Stimulated activated CD8-positive, alpha-beta memory T cell treated with anti-CD3 and anti-CD28 coated beads, Interleukin-2, amount 100 ng/mL, for 1 hour (primary cell): ENCODE measurements at regions not wholly inside any gene's neighbourhood (a gene's known extent, or its start where the extent isn't known, plus 50 kb on each side); places are given as distances from the start of the nearest gene placed in this dataset.
"Not testable (repeated sequence)": the region's sequence is repeated elsewhere in the genome, so short reads cannot be mapped to it uniquely, and the experiment has no call there.

Experiments used
- DNase-seq, 2 donors: peaks; one replicate each; pipeline ENCODE4 v3.0.0-alpha.2; 2020; ENCODE audit warnings: low read depth in 2 of 2

DNA sequence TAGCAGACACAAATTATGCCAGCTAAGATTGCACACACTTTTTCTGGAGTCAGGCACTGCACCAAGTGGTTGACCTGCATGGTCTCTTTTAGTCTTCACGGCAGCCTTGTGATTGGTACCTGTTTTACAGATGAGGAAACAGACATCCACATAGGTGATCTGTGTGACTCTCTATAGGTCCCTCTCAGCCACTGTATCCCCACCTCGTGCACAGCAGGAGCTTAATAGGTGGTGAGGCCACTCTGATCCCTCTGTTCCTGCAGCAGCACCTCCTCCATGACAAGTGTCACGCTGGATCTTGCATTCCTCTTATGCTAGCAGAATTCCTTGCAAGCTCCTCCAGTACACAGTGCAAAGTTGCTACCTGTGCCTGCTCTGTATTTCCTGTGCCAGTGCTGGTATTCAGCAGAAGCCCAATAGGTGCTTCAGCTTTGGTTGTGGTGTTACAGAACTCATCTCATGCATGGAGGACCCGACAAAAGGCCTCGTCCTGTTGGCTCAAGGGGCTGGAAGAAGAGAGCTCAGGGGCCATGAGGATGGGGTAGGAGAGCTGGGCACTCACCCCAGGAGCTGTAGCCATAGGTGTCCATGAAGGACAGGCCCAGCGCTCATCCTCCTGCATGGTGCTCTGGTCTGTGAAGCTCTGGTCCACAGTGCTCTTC is 546.7 kb downstream of the PTPRU start:
- DNase-seq = no peak

- DNase-seq = no peak
Observed at GRCh38 chr1:29779146-29779545, 542.8 kb downstream of the PTPRU start.

GRCh38 chr1:29777522-29777921 is 541.2 kb downstream of the PTPRU start:
- DNase-seq = no peak

DNA sequence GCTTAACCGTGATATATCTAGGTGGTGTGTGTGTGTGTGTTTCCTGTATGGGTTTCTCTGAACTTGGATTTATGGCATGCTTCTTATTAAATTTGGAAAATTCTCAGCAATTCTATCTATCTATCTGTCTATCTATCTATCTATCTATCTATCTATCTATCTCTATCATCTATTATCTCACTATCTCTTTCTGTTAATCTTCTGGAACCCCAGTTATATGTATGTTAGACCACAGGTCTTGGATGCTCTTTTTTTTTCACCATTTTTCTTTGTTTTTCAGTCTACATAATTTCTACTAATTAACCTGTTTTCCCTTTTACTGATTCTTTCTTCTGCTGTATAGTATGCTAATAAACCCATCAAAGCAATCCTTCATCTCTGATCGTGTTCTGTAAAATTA is 538.0 kb downstream of the PTPRU start:
- no peak for DNase-seq

- DNase-seq = no peak
Observed at GRCh38 chr1:29772584-29773100, 536.3 kb downstream of the PTPRU start.

- no peak for DNase-seq
Observed at GRCh38 chr1:29767769-29768425, 531.6 kb downstream of the PTPRU start.

DNA sequence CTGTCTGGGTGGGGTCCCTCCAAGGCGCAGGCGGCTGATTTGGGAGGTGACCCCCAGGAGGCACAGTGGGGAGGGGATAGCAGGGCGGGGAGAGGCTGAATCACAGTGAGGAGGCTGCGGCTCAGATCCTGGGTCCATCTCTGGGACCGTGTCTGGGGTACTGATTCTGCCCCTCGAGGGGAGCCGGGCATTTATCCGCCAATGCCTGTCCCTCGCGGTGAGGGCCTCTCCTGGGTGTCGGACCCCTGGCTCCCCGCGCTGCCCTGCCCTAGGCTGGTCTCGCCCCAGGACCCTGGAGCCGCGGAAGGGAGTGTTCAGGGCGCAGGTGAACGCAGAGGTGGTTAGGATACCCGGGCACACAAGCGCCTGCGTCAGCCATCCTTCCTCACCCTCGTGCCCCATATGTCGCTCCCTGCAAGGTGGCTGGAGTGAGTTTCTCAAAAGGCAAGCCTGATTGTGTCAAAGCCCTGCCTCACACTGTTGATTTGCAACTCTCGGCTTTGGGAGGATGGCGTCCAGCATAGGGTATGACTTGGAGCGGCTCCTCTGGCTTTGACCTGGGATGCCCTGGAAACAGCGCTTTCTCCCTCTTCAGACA is 530.9 kb downstream of the PTPRU start:
- DNase-seq = no peak

GRCh38 chr1:29762635-29763034 is 526.3 kb downstream of the PTPRU start:
- no peak for DNase-seq

DNA sequence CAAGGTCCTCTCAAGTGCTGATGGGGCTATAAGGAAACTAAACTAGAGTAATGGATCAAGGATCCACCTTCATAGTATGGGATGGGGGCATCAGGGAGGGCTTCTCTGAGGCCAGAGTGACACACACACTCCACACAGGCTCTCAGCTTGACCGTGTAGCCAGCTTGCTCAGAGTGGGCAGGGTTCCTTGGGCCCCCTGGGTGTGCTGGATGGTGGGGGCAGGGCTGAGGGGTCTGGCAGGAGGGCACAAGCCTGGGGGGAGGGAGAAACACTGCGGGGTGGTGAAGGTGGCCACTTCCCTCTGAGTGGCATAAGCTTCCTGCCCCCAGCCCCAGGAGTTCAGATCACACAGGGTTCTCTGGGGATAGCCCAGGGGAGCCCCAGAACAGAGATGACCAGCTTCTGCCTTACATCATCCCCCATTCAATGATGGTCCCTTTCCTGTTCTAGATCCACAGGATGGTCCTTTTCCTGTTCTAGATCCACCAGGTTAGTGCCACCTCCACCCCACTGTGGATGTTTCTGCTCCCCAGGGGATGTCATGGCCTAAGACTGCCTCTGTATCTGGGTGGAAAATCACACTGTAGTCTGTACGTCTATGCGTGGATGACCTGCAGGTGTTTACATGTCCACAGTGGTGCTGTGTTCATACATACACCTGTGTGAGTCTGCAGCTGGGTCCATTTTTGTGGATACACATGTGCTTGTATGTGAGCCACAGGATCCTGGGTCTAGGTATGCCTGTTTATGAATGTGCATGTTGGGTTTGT is 525.0 kb downstream of the PTPRU start:
- no peak for DNase-seq

DNA sequence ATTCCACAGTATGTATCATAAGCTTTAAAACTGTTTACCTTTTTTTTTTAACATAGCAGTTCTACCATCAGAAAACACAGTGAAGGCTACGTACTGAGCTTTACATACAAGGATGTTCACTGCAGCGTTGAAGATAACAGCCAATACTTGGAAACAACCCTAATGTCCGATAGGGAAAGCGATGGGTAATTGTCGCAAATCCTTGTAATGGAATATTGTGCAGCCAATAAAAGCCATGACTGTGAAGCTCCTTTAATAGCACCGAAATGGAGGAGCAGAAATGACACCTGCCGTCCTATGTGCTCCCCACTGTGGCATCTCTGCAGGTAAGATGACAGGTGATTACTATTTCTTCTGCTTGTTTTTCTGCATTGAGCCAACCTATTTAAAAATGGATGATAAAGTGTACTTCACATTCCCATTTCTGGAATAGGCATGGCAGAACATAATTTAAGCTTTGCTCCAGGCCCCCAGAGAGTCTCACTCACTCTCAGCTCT is 523.8 kb downstream of the PTPRU start:
- DNase-seq = no peak

- no peak for DNase-seq
Observed at GRCh38 chr1:29758781-29759499, 522.6 kb downstream of the PTPRU start.

GRCh38 chr1:29757866-29758780 is 521.8 kb downstream of the PTPRU start:
- DNase-seq = no peak

- no peak for DNase-seq
Observed at GRCh38 chr1:29756901-29757725, 520.8 kb downstream of the PTPRU start.

- no peak for DNase-seq
Observed at GRCh38 chr1:29756498-29756897, 520.2 kb downstream of the PTPRU start.

DNA sequence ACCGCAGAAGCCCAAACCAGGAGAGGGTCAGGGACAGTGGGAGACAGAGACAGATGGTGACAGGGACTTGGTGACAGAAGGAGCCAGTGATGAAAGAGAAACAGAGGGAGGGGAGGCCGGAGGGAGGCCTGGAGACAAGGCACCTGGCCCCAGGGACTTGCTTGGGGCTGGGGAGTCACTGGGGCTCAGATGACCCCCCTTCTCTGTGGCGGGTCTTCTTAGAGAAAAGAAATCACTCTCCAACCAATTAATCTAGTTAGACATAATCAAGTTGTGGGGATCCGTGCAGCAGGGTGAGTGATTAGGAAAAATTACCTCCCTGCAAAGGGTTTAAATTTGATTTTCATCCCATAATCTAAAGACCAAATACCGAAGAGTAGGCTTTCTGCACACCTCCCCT is 519.8 kb downstream of the PTPRU start:
- DNase-seq = no peak

- not testable (repeated sequence) for DNase-seq
Observed at GRCh38 chr1:29755412-29756015, 519.2 kb downstream of the PTPRU start.

DNA sequence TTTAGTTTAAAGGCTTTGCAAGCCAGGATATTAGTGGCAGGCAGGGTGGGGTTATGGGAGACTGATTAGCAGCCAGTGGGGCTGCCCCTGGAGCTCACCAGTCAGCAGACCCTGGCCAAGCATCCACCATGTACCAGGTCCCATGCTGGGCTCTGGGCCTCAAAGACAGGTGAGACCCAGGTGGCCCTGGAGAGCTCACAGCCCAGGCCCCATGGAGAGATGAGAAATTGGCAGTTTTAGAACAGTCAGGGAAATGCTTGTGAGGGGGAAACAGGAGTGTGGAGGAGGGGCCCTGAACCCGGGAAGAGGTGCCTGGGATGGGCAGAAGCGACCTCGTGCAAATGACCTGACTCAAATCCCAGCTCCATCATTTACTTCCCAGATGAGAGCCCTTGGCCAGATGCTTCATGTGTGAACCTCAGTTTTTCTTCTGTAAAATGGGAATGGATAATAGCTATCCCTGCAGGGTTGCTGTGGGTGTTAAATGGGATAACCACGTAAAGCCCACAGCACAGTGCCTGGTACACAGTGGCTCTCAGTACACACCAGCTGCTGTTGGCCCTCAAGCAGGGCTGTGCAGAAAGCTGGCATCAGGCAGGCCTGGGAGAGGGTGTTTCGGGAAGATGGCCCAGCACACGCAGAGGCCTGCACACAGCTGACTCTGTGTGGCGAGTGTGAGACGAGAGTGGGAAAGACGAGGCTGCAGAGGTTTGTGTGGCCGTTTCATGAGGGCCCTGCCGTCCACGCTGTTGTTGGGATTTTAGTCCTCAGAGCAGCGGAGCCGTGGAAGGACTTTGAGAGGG is 518.5 kb downstream of the PTPRU start:
- DNase-seq = no peak
